GM12892 (cell line): ENCODE measurements at regions not wholly inside any gene's neighbourhood (a gene's known extent, or its start where the extent isn't known, plus 50 kb on each side); places are given as distances from the start of the nearest gene placed in this dataset.

Source experiments
- POLR2A ChIP-seq: IDR thresholded peaks from 2 replicates; pipeline ENCODE4 v1.6.1; 2011; ENCODE audit warnings: low read depth, low read length, control low read depth
- POLR2AphosphoS5 ChIP-seq: IDR thresholded peaks from 2 replicates; pipeline ENCODE4 v1.6.1; 2011; ENCODE audit warnings: low read depth, low read length, control low read depth
- TAF1 ChIP-seq: IDR thresholded peaks from 2 replicates; pipeline ENCODE4 v1.6.1; 2011; ENCODE audit warnings: low read depth, mild to moderate bottlenecking, control low read depth, low read length, borderline replicate concordance

GRCh38 chr6:74872754-74873476 is 332.9 kb downstream of the COL12A1 start:
- no peak for TF ChIP-seq POLR2AphosphoS5
- no peak for TF ChIP-seq POLR2A
- no peak for TF ChIP-seq TAF1
